ENCODE measurements at regions not wholly inside any gene's neighbourhood (a gene's known extent, or its start where the extent isn't known, plus 50 kb on each side); places are given as distances from the start of the nearest gene placed in this dataset.

- DNase-seq (ENCODE audit: low spot score) = no peak
These were observed 226.6 kb upstream of the TLE3 start for GRCh38 chr15:70324001-70324974.

GRCh38 chr15:70323111-70323851, 225.6 kb upstream of the TLE3 start:
- DNase-seq (ENCODE audit: low spot score) = no peak

GRCh38 chr15:70322051-70322668, 224.4 kb upstream of the TLE3 start:
- DNase-seq (ENCODE audit: low spot score) = no peak

- DNase-seq (ENCODE audit: low spot score) = no peak
These were observed 223.6 kb upstream of the TLE3 start for GRCh38 chr15:70321172-70321819.

GRCh38 chr15:70320482-70320881, 222.8 kb upstream of the TLE3 start:
- no peak for DNase-seq (ENCODE audit: low spot score)

GRCh38 chr15:70320077-70320476, 222.4 kb upstream of the TLE3 start:
- no peak for DNase-seq (ENCODE audit: low spot score)

GRCh38 chr15:70319466-70319865, 221.7 kb upstream of the TLE3 start:
- no peak for DNase-seq (ENCODE audit: low spot score)

GRCh38 chr15:70318594-70319465, 221.1 kb upstream of the TLE3 start:
- DNase-seq (ENCODE audit: low spot score) = peak; percentile 9

GRCh38 chr15:70316059-70316600, 218.4 kb upstream of the TLE3 start:
- no peak for DNase-seq (ENCODE audit: low spot score)

GRCh38 chr15:70315431-70315830, 217.7 kb upstream of the TLE3 start:
- DNase-seq (ENCODE audit: low spot score) = no peak

- no peak for DNase-seq (ENCODE audit: low spot score)
These were observed 217.0 kb upstream of the TLE3 start for GRCh38 chr15:70314688-70315087.

- no peak for DNase-seq (ENCODE audit: low spot score)
These were observed 216.3 kb upstream of the TLE3 start for GRCh38 chr15:70314018-70314354.

GRCh38 chr15:70313099-70314017, 215.6 kb upstream of the TLE3 start:
- no peak for DNase-seq (ENCODE audit: low spot score)

GRCh38 chr15:70311821-70312220, 214.1 kb upstream of the TLE3 start:
- DNase-seq (ENCODE audit: low spot score) = no peak

- no peak for DNase-seq (ENCODE audit: low spot score)
These were observed 212.0 kb upstream of the TLE3 start for GRCh38 chr15:70309716-70310115.

GRCh38 chr15:70308735-70309434, 211.2 kb upstream of the TLE3 start:
- DNase-seq (ENCODE audit: low spot score) = no peak

GRCh38 chr15:70308011-70308734, 210.5 kb upstream of the TLE3 start:
- no peak for DNase-seq (ENCODE audit: low spot score)

- no peak for DNase-seq (ENCODE audit: low spot score)
These were observed 208.9 kb upstream of the TLE3 start for GRCh38 chr15:70306582-70306981.

- no peak for DNase-seq (ENCODE audit: low spot score)
These were observed 208.4 kb upstream of the TLE3 start for GRCh38 chr15:70306081-70306480.
